Suprapubic skin (tissue), 4 donors: ENCODE measurements at regions not wholly inside any gene's neighbourhood (a gene's known extent, or its start where the extent isn't known, plus 50 kb on each side); places are given as distances from the start of the nearest gene placed in this dataset.

ENCODE experiments used
- DNase-seq, 2 donors: peaks; one replicate each; pipeline ENCODE4 v3.0.0-alpha.2; 2019; ENCODE audit warnings: low spot score in 2 of 2
- H3K27ac ChIP-seq: fragments of 200-600 bp; sonication (generic); one replicate; pipeline ENCODE4 v1.5.1; 2019
- H3K27me3 ChIP-seq: fragments of 200-600 bp; sonication (generic); one replicate; pipeline ENCODE4 v1.5.1; 2019
- H3K36me3 ChIP-seq: fragments of 200-600 bp; sonication (generic); one replicate; pipeline ENCODE4 v1.5.1; 2019
- H3K4me1 ChIP-seq: fragments of 200-600 bp; sonication (generic); one replicate; pipeline ENCODE4 v1.5.1; 2019
- H3K4me3 ChIP-seq: fragments of 200-600 bp; sonication (generic); one replicate; pipeline ENCODE4 v1.5.1; 2019; ENCODE audit warnings: mild to moderate bottlenecking
- H3K9me3 ChIP-seq: fragments of 200-600 bp; sonication (generic); one replicate; pipeline ENCODE4 v1.5.1; 2019
- EP300 ChIP-seq: sonication (generic); formaldehyde crosslinking; IDR thresholded peaks from one replicate; pipeline ENCODE4 v1.6.1; 2017; ENCODE audit warnings: antibody characterized with exemption
- POLR2A ChIP-seq, 2 donors: fragments of 450-650 bp; IDR thresholded peaks; one replicate each; pipeline ENCODE4 v1.6.1; 2017; ENCODE audit warnings: antibody characterized with exemption in 2 of 2, mild to moderate bottlenecking in 2 of 2, moderate library complexity in 2 of 2
- POLR2AphosphoS5 ChIP-seq, 3 donors: sonication (generic); formaldehyde crosslinking; IDR thresholded peaks; one replicate each; pipeline ENCODE4 v1.6.1; 2017; ENCODE audit warnings: antibody characterized with exemption in 3 of 3
- WGBS: methylation state at CpG from one replicate; pipeline ENCODE4 v1.1.5; 2018; 5-methylcytosine and 5-hydroxymethylcytosine counted together
- TF ChIP-seq, protein P1 (sequence below), 2 donors: fragments of 200-600 bp in 1 of 2; fragments of 450-650 bp in 1 of 2; sonication (generic) in 1 of 2; IDR thresholded peaks; one replicate each; pipeline ENCODE4 v1.5.1; 2016 to 2019; ENCODE audit warnings: antibody characterized with exemption in 2 of 2, mild to moderate bottlenecking in 1 of 2, moderate library complexity in 1 of 2

DNA sequence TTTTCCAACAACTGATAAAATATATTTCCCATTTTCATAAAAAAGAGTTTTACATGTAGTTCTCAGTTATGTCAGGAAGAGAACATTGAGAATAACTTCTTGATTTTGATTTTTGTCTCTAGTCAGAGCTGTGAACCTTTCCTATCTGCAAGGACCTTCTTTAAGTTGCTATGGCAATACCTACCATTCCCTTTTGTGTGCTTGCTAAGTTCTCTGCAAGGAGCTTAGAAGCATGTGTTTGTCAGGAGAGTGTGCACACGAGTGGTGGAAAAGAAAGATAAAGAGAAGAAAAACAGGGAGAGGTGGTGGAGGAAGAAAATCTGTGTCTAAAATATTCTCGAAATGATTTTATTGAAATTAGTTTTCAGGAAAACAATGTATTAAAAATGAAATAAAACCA lies 140.3 kb upstream of the SLC8A1 start:
- WGBS: 71% methylated on average over 2 of the region's 2 CpGs
- no peaks in the 10 kb centered on the region for H3K36me3 ChIP-seq
- H3K27ac ChIP-seq: no peak overlapping the region
- no peak overlapping the region for H3K4me3 ChIP-seq
- DNase-seq: no peak
- no peaks in the 10 kb centered on the region for H3K9me3 ChIP-seq
- no peaks in the 10 kb centered on the region for H3K27me3 ChIP-seq
- no peak for TF ChIP-seq POLR2AphosphoS5 (IDR thresholded peaks at IDR 0.05)
- TF ChIP-seq EP300: no peak
- TF ChIP-seq POLR2A (IDR thresholded peaks at IDR 0.05): no peak
- TF ChIP-seq, protein P1, sequence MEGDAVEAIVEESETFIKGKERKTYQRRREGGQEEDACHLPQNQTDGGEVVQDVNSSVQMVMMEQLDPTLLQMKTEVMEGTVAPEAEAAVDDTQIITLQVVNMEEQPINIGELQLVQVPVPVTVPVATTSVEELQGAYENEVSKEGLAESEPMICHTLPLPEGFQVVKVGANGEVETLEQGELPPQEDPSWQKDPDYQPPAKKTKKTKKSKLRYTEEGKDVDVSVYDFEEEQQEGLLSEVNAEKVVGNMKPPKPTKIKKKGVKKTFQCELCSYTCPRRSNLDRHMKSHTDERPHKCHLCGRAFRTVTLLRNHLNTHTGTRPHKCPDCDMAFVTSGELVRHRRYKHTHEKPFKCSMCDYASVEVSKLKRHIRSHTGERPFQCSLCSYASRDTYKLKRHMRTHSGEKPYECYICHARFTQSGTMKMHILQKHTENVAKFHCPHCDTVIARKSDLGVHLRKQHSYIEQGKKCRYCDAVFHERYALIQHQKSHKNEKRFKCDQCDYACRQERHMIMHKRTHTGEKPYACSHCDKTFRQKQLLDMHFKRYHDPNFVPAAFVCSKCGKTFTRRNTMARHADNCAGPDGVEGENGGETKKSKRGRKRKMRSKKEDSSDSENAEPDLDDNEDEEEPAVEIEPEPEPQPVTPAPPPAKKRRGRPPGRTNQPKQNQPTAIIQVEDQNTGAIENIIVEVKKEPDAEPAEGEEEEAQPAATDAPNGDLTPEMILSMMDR (IDR thresholded peaks at IDR 0.05): no peak
- no peaks in the 10 kb centered on the region for H3K4me1 ChIP-seq

DNA sequence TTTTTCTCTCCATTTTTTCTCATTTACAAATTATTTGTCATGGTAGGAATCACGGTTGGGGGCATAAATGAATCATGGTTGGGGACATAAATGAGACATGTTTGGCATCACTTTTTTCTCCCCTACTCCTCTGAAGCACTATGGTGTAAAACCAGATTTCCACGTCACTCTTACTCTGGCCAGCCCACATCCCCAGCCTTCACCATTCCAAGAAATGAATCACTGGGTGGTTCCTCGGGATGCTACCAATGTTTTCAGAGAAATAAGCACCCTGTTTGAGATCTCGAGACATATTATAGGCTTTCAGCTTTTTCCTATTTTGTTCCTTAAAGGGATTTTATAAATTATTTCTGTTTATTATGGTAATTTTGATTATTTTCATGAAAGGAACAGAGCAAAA lies 155.0 kb upstream of the SLC8A1 start:
- Histone ChIP-seq H3K9me3 (no peaks in the 10 kb centered on the region), H3K4me3 (no peak overlapping the region), H3K36me3 (no peaks in the 10 kb centered on the region), H3K27me3 (no peaks in the 10 kb centered on the region), H3K27ac (no peak overlapping the region), H3K4me1 (no peaks in the 10 kb centered on the region)
- TF ChIP-seq, protein P1 (IDR thresholded peaks at IDR 0.05): no peak
- TF ChIP-seq POLR2A (IDR thresholded peaks at IDR 0.05) (no peak), POLR2AphosphoS5 (IDR thresholded peaks at IDR 0.05) (no peak), EP300 (no peak)
- DNase-seq: no peak
- WGBS: 73% methylated on average over 4 of the region's 4 CpGs

DNA sequence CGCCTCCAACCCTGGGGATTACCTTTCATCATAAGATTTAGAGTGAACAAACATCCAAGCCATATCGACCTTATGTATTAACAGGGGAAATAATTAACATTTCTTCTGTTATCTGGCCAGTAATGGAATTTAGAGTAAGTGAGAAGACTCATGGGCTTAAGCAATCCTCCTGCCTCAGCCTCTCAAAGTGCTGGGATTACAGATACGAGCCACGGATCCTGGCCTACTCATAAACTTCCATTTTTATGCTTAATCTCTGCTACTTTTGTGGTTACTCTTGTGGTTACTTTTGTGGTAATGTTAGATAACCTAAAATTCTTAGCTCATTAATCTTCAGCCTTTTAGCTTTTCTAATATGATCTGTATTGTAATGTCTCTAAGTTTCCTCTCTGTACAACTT lies 159.3 kb upstream of the SLC8A1 start:
- DNase-seq: no peak
- Histone ChIP-seq H3K27me3 (no peaks in the 10 kb centered on the region), H3K27ac (no peak overlapping the region), H3K4me1 (no peaks in the 10 kb centered on the region), H3K36me3 (no peaks in the 10 kb centered on the region), H3K9me3 (no peaks in the 10 kb centered on the region), H3K4me3 (no peak overlapping the region)
- TF ChIP-seq EP300 (no peak), POLR2A (IDR thresholded peaks at IDR 0.05) (no peak), POLR2AphosphoS5 (IDR thresholded peaks at IDR 0.05) (no peak)
- TF ChIP-seq, protein P1 (IDR thresholded peaks at IDR 0.05): no peak
- 80% methylated on average over 4 of the region's 4 CpGs for WGBS

DNA sequence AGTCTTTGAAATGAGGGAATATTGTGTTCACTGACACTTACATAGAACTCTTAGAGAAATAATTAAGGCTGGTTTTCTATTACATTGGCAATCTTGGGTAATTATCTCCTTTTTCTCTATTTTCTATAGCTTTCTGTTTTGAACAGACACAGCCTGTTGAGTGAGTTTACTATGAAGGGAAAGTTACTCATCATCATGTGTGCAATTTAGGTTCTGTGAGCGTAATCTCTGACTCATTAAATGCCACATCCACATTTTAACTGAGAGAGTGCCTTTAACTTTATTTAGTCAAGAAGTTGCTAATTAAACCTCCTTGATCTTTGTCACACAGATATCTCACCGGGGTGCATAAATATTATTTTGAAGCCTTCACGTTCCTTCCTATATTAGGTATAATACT lies 174.0 kb upstream of the SLC8A1 start:
- DNase-seq: no peak
- Histone ChIP-seq H3K27ac (no peak overlapping the region), H3K27me3 (no peaks in the 10 kb centered on the region), H3K36me3 (no peaks in the 10 kb centered on the region), H3K4me3 (no peak overlapping the region), H3K4me1 (no peaks in the 10 kb centered on the region), H3K9me3 (no peaks in the 10 kb centered on the region)
- WGBS: 70% methylated on average over 3 of the region's 3 CpGs
- TF ChIP-seq POLR2AphosphoS5 (IDR thresholded peaks at IDR 0.05): no peak
- TF ChIP-seq EP300: no peak
- TF ChIP-seq, protein P1 (IDR thresholded peaks at IDR 0.05): no peak
- no peak for TF ChIP-seq POLR2A (IDR thresholded peaks at IDR 0.05)

DNA sequence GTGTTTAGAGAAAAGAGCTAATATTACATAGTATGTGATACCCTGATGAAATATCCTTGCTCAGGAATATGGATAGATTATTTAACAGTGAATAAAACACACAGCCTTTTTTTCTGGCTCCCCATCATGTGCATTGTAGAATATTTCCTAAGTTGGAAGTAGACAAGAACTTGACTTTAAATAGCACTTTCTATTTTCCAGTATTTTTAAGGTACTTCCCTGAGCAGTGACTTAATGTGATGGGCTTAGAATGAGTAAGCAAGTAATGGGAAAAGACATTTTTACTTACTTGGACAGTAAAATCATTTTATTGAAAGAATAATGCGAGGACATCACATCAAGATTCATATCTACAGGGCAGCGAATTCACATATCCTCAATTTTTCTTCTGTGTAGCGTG lies 176.7 kb upstream of the SLC8A1 start:
- no peak overlapping the region for H3K4me3 ChIP-seq
- DNase-seq: no peak
- H3K27me3 ChIP-seq: no peaks in the 10 kb centered on the region
- H3K27ac ChIP-seq: no peak overlapping the region
- WGBS: 60% methylated on average over 3 of the region's 3 CpGs
- no peaks in the 10 kb centered on the region for H3K9me3 ChIP-seq
- H3K4me1 ChIP-seq: no peaks in the 10 kb centered on the region
- TF ChIP-seq POLR2AphosphoS5 (IDR thresholded peaks at IDR 0.05) (no peak), POLR2A (IDR thresholded peaks at IDR 0.05) (no peak), EP300 (no peak)
- TF ChIP-seq, protein P1 (IDR thresholded peaks at IDR 0.05): no peak
- H3K36me3 ChIP-seq: no peaks in the 10 kb centered on the region
